ENCODE measurements at regions not wholly inside any gene's neighbourhood (a gene's known extent, or its start where the extent isn't known, plus 50 kb on each side); places are given as distances from the start of the nearest gene placed in this dataset.

- no peak overlapping the region for H3K27ac ChIP-seq (ENCODE audit: insufficient read depth, low read depth, low read length)
- no peak overlapping the region for H3K9ac ChIP-seq (replicated peaks; ENCODE audit: extremely low read depth, insufficient read depth, low read length)
- ChIA-PET CTCF (no interaction called here), POLR2A (no interaction called here)
- no peaks in the 10 kb centered on the region for H4K20me1 ChIP-seq (replicated peaks; ENCODE audit: control insufficient read depth, extremely low read depth, insufficient read depth, low read length)
- intact Hi-C loops (cut with micrococcal nuclease) = no loop called here
- FAIRE-seq (no peak), DNase-seq (ENCODE audit: low read depth, low spot score) (no peak)
- no peak overlapping the region for H2AFZ ChIP-seq (ENCODE audit: low read depth, low read length)
- no peaks in the 10 kb centered on the region for H3K9me3 ChIP-seq (replicated peaks; ENCODE audit: control insufficient read depth, insufficient read depth, low read length)
- no peak for TF ChIP-seq POLR2A (IDR thresholded peaks at IDR 0.05; ENCODE audit: low read depth, low read length)
- no peak for TF ChIP-seq EZH2 (IDR thresholded peaks at IDR 0.05; ENCODE audit: borderline replicate concordance, low read depth, low read length, severe bottlenecking)
- TF ChIP-seq POLR2AphosphoS5 (IDR thresholded peaks at IDR 0.05; ENCODE audit: insufficient read depth, low read depth, low read length) = no peak
- TF ChIP-seq MYC (IDR thresholded peaks at IDR 0.05; ENCODE audit: low read depth, low read length) = no peak
- no peak for TF ChIP-seq JUN (IDR thresholded peaks at IDR 0.05; ENCODE audit: borderline replicate concordance, insufficient read depth, insufficient read length, low read depth)
- no peak for TF ChIP-seq MAX (IDR thresholded peaks at IDR 0.05; ENCODE audit: insufficient read depth, insufficient read length)
- TF ChIP-seq CTCF (IDR thresholded peaks at IDR 0.05; ENCODE audit: extremely low read depth in 1 of 2, insufficient read depth in 1 of 2, low read depth in 1 of 2, low read length in 2 of 2) = no peak
- no peak for TF ChIP-seq GATA2 (IDR thresholded peaks at IDR 0.05; ENCODE audit: insufficient read depth, insufficient read length, low read depth, low read length)
- no peak for TF ChIP-seq FOS (IDR thresholded peaks at IDR 0.05; ENCODE audit: borderline replicate concordance, insufficient read depth, low read length)
- dilution Hi-C loops (cut with MboI; ENCODE audit: extremely low pct_ligation_motif_present, low sequenced_read_pairs) = no loop called here
- H3K27me3 ChIP-seq (ENCODE audit: control insufficient read depth in 2 of 2, insufficient read depth in 2 of 2, low read length in 2 of 2) = peaks cover 0 to 2% of the 10 kb centered on the region in 2 experiments
- no peaks in the 10 kb centered on the region for H3K9me1 ChIP-seq (replicated peaks; ENCODE audit: control insufficient read depth, extremely low read depth, insufficient read depth, low read length)
- H3K79me2 ChIP-seq (ENCODE audit: control insufficient read depth, insufficient read depth, low read length) = no peaks in the 10 kb centered on the region
- H3K4me1 ChIP-seq (ENCODE audit: control insufficient read depth, extremely low read depth, insufficient read depth, low read length) = no peaks in the 10 kb centered on the region
- H3K36me3 ChIP-seq (ENCODE audit: control insufficient read depth in 2 of 2, extremely low read depth in 1 of 2, insufficient read depth in 2 of 2, low read length in 2 of 2) = no peaks in the 10 kb centered on the region
- H3K4me3 ChIP-seq (replicated peaks in 1 of 3; ENCODE audit: insufficient read depth in 1 of 3, low read depth in 1 of 3, low read length in 3 of 3) = no peak overlapping the region
- no peak overlapping the region for H3K4me2 ChIP-seq (ENCODE audit: insufficient read depth, low read length)
- BruUV-seq (replicated peaks) = no TSS peak
Measured at GRCh38 chr15:59894835-59895234, 109.3 kb upstream of the FOXB1 start.

All from endothelial cell of umbilical vein (primary cell).